ENCODE measurements at regions not wholly inside any gene's neighbourhood (a gene's known extent, or its start where the extent isn't known, plus 50 kb on each side); places are given as distances from the start of the nearest gene placed in this dataset.

GRCh38 chr6:80550748-80551147 lies 444.3 kb downstream of the BCKDHB start:
- TF ChIP-seq EP300 (IDR thresholded peaks at IDR 0.05; ENCODE audit: low read depth), result no peak
- no peak for TF ChIP-seq CTCF (IDR thresholded peaks at IDR 0.05)
- TF ChIP-seq POLR2AphosphoS5 (IDR thresholded peaks at IDR 0.05), result no peak
- TF ChIP-seq POLR2A (IDR thresholded peaks at IDR 0.05), result no peak
- no peaks in the 10 kb centered on the region for H3K4me1 ChIP-seq
- in situ Hi-C loops (cut with MboI; ENCODE audit: low pct_ligation_motif_present in 1 of 4, low pct_unique_long_range_greater_than_20kb in 1 of 4, low sequenced_read_pairs in 3 of 4), result no loop called here

GRCh38 chr6:80550281-80550680 lies 443.8 kb downstream of the BCKDHB start:
- WGBS, 2 donors (ENCODE audit: low coverage in 1 of 2), result 46 to 59% methylated on average over 2 of the region's 2 CpGs

More at GRCh38 chr6:80550748-80551147, 444.3 kb downstream of the BCKDHB start:
- H3K27me3 ChIP-seq, result no peaks in the 10 kb centered on the region
- intact Hi-C loops (cut with DNase I; ENCODE audit: low total_unique reads), result no loop called here
- H3K36me3 ChIP-seq, result no peaks in the 10 kb centered on the region
- H3K27ac ChIP-seq, result no peak overlapping the region
- no peak for DNase-seq
- no peaks in the 10 kb centered on the region for H3K9me3 ChIP-seq
- 71 to 73% methylated on average over 4 of the region's 4 CpGs for WGBS, 2 donors (ENCODE audit: low coverage in 1 of 2)
- no peak overlapping the region for H3K4me3 ChIP-seq

GRCh38 chr6:80548532-80548931 lies 442.1 kb downstream of the BCKDHB start:
- no peak for DNase-seq
- no peak for TF ChIP-seq POLR2AphosphoS5 (IDR thresholded peaks at IDR 0.05)
- no peak for TF ChIP-seq POLR2A (IDR thresholded peaks at IDR 0.05)
- no peak for TF ChIP-seq EP300 (IDR thresholded peaks at IDR 0.05; ENCODE audit: low read depth)
- no peak for TF ChIP-seq CTCF (IDR thresholded peaks at IDR 0.05)
- Histone ChIP-seq H3K4me1 (no peaks in the 10 kb centered on the region), H3K4me3 (no peak overlapping the region), H3K27me3 (no peaks in the 10 kb centered on the region), H3K9me3 (no peaks in the 10 kb centered on the region), H3K36me3 (no peaks in the 10 kb centered on the region), H3K27ac (no peak overlapping the region)
- 92 to 96% methylated on average over 6 of the region's 6 CpGs for WGBS, 2 donors (ENCODE audit: low coverage in 1 of 2)
- intact Hi-C loops (cut with DNase I; ENCODE audit: low total_unique reads) (no loop called here), in situ Hi-C loops (cut with MboI; ENCODE audit: low pct_ligation_motif_present in 1 of 4, low pct_unique_long_range_greater_than_20kb in 1 of 4, low sequenced_read_pairs in 3 of 4) (no loop called here)

More at GRCh38 chr6:80550281-80550680, 443.8 kb downstream of the BCKDHB start:
- in situ Hi-C loops (cut with MboI; ENCODE audit: low pct_ligation_motif_present in 1 of 4, low pct_unique_long_range_greater_than_20kb in 1 of 4, low sequenced_read_pairs in 3 of 4), result no loop called here
- Histone ChIP-seq H3K9me3 (no peaks in the 10 kb centered on the region), H3K27ac (no peak overlapping the region), H3K36me3 (no peaks in the 10 kb centered on the region), H3K4me1 (no peaks in the 10 kb centered on the region), H3K27me3 (no peaks in the 10 kb centered on the region), H3K4me3 (no peak overlapping the region)
- TF ChIP-seq EP300 (IDR thresholded peaks at IDR 0.05; ENCODE audit: low read depth), result no peak
- no peak for TF ChIP-seq POLR2A (IDR thresholded peaks at IDR 0.05)
- TF ChIP-seq POLR2AphosphoS5 (IDR thresholded peaks at IDR 0.05), result no peak
- no peak for TF ChIP-seq CTCF (IDR thresholded peaks at IDR 0.05)
- no peak for DNase-seq
- intact Hi-C loops (cut with DNase I; ENCODE audit: low total_unique reads), result no loop called here

GRCh38 chr6:80547827-80548226 lies 441.4 kb downstream of the BCKDHB start:
- H3K27me3 ChIP-seq, result no peaks in the 10 kb centered on the region
- in situ Hi-C loops (cut with MboI; ENCODE audit: low pct_ligation_motif_present in 1 of 4, low pct_unique_long_range_greater_than_20kb in 1 of 4, low sequenced_read_pairs in 3 of 4) (no loop called here), intact Hi-C loops (cut with DNase I; ENCODE audit: low total_unique reads) (no loop called here)
- H3K27ac ChIP-seq, result no peak overlapping the region
- no peak overlapping the region for H3K4me3 ChIP-seq
- H3K36me3 ChIP-seq, result no peaks in the 10 kb centered on the region
- 54 to 80% methylated on average over 1 of the region's 1 CpG for WGBS, 2 donors (ENCODE audit: low coverage in 1 of 2)
- H3K4me1 ChIP-seq, result no peaks in the 10 kb centered on the region
- H3K9me3 ChIP-seq, result no peaks in the 10 kb centered on the region
- TF ChIP-seq CTCF (IDR thresholded peaks at IDR 0.05) (no peak), EP300 (IDR thresholded peaks at IDR 0.05; ENCODE audit: low read depth) (no peak), POLR2A (IDR thresholded peaks at IDR 0.05) (no peak), POLR2AphosphoS5 (IDR thresholded peaks at IDR 0.05) (no peak)
- no peak for DNase-seq

All from transverse colon (tissue), 4 donors.